ENCODE measurements at regions not wholly inside any gene's neighbourhood (a gene's known extent, or its start where the extent isn't known, plus 50 kb on each side); places are given as distances from the start of the nearest gene placed in this dataset.

DNA sequence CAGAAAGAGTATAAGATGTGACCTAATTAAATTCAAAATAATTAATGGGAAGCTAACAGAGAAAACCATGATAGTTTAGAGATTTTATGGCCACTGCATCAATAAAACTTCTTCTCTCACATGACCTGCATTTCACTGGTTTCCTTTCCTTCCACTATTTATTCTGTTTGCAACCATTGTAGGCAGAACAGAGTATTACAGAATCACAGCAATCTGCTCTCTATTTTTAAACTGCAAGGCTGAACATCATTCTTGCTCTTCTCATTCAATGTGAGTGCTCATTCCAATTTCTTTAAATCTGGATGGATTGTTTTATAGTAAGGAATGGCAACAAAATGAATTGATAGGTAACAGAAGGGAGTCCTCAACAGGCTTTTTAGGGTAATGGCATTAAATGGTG lies 715.5 kb upstream of the RAB6C start:
- TF ChIP-seq CTCF (IDR thresholded peaks at IDR 0.05) = no peak
- TF ChIP-seq EP300 (IDR thresholded peaks at IDR 0.05) = no peak
- TF ChIP-seq POLR2A (IDR thresholded peaks at IDR 0.05) = no peak

Measured in ovary (tissue), 3 donors.